ENCODE measurements at regions not wholly inside any gene's neighbourhood (a gene's known extent, or its start where the extent isn't known, plus 50 kb on each side); places are given as distances from the start of the nearest gene placed in this dataset.
A peak's percentile ranks its signal among the peaks of the same experiment; 100 is the strongest.

DNA sequence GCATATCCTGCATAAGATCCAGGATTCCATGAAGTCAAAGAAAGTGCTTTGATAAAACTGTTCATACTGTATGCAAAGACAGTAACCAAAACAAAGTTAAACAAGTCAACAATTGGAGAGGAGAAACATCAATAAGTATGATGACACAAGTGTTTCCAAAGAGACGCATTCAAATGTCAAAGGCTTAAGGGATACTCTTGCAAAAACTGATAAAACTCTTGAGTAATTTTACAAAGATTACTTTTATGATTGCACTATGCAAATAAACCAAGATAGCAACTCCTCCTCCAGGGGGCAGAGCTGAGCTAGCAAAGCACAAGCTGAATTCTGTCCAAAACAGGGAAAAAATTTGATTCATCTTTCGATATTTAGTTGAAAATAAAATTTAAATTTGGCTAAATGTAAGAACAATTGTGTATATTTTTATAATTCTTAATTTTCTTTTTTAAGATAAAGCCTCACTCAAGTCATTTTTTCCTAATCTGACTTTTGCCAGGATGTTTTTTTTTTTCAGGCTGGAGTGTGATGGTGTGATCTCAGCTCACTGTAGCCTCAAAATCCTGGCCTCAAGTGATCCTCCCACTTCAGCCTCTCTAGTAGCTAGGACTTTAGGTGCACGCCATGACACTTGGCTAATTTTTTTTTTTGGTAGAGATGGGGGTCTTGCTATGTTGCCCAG is 84.0 kb downstream of the MZT1 start:
- ChIA-PET POLR2A (no interaction called here), CTCF (interaction anchor here (0.7 to 2.4 kb wide), 11 partner anchors 8 to 1164 kb away, joined by 3 to 9 read pairs (median 4); no protein-coding TSS in a partner anchor), RAD21 (ENCODE audit: low non-redundant PET in 1 of 2, low total read pairs in 2 of 2, uncharacterized antibody in 2 of 2, unreplicated experiment in 2 of 2) (no interaction called here)
- Histone ChIP-seq H3K27ac (ENCODE audit: low read depth, low read length) (no peak overlapping the region), H3K4me1 (ENCODE audit: control insufficient read depth in 1 of 2, insufficient read depth in 2 of 2, low read length in 2 of 2) (no peaks in the 10 kb centered on the region), H2AFZ (ENCODE audit: low read depth, low read length, poor library complexity, severe bottlenecking) (peak overlapping the region; percentile 22), H3K36me3 (ENCODE audit: control insufficient read depth in 1 of 2, insufficient read depth in 2 of 2, low read length in 2 of 2) (no peaks in the 10 kb centered on the region), H3K9me3 (ENCODE audit: control insufficient read depth in 1 of 2, insufficient read depth in 1 of 2, low read depth in 1 of 2, low read length in 2 of 2) (no peaks in the 10 kb centered on the region), H3K4me2 (ENCODE audit: low read length) (no peak overlapping the region), H4K20me1 (ENCODE audit: insufficient read depth) (no peaks in the 10 kb centered on the region), H3K9me2 (ENCODE audit: insufficient read depth) (no peaks in the 10 kb centered on the region), H3K79me2 (ENCODE audit: insufficient read depth, low read length) (no peaks in the 10 kb centered on the region), H3K4me3 (replicated peaks in 1 of 2; ENCODE audit: low read depth in 1 of 2, low read length in 2 of 2) (no peak overlapping the region), H3K27me3 (ENCODE audit: insufficient read depth, low read length) (no peaks in the 10 kb centered on the region), H3K9ac (ENCODE audit: low read length) (no peak overlapping the region)
- intact Hi-C loops (cut with micrococcal nuclease), result no loop called here
- ATAC-seq (peak; percentile 57), DNase-seq (ENCODE audit: low read depth, low spot score) (peak; percentile 33)
- BruUV-seq (replicated peaks), result no TSS peak
- TF ChIP-seq, protein P1, sequence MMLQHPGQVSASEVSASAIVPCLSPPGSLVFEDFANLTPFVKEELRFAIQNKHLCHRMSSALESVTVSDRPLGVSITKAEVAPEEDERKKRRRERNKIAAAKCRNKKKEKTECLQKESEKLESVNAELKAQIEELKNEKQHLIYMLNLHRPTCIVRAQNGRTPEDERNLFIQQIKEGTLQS (IDR thresholded peaks at IDR 0.05), result no peak
- TF ChIP-seq POLR2A (IDR thresholded peaks at IDR 0.05; ENCODE audit: borderline replicate concordance, extremely low read depth, insufficient read depth, insufficient read length) (no peak), ZNF274 (IDR thresholded peaks at IDR 0.05; ENCODE audit: low read depth, low read length) (no peak), EGR1 (IDR thresholded peaks at IDR 0.05; ENCODE audit: low read depth) (no peak), EZH2phosphoT487 (IDR thresholded peaks at IDR 0.05; ENCODE audit: borderline replicate concordance) (no peak), SP1 (IDR thresholded peaks at IDR 0.05; ENCODE audit: low read depth) (no peak), RAD21 (IDR thresholded peaks at IDR 0.05; ENCODE audit: low read depth) (peak; percentile 44)
- TF ChIP-seq, protein P2, sequence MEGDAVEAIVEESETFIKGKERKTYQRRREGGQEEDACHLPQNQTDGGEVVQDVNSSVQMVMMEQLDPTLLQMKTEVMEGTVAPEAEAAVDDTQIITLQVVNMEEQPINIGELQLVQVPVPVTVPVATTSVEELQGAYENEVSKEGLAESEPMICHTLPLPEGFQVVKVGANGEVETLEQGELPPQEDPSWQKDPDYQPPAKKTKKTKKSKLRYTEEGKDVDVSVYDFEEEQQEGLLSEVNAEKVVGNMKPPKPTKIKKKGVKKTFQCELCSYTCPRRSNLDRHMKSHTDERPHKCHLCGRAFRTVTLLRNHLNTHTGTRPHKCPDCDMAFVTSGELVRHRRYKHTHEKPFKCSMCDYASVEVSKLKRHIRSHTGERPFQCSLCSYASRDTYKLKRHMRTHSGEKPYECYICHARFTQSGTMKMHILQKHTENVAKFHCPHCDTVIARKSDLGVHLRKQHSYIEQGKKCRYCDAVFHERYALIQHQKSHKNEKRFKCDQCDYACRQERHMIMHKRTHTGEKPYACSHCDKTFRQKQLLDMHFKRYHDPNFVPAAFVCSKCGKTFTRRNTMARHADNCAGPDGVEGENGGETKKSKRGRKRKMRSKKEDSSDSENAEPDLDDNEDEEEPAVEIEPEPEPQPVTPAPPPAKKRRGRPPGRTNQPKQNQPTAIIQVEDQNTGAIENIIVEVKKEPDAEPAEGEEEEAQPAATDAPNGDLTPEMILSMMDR (IDR thresholded peaks at IDR 0.05 in 2 of 3, conservative IDR thresholded peaks at IDR 0.05 in 1 of 3; ENCODE audit: borderline replicate concordance in 1 of 3, insufficient read depth in 1 of 3, low read depth in 2 of 3, low read length in 2 of 3), result peak; percentile 9 to 86 (median 72); a peak in 4 of 6 replicates
- TF ChIP-seq, protein P3, sequence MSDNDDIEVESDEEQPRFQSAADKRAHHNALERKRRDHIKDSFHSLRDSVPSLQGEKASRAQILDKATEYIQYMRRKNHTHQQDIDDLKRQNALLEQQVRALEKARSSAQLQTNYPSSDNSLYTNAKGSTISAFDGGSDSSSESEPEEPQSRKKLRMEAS (IDR thresholded peaks at IDR 0.05), result no peak
